A549 (cell line): ENCODE measurements at regions not wholly inside any gene's neighbourhood (a gene's known extent, or its start where the extent isn't known, plus 50 kb on each side); places are given as distances from the start of the nearest gene placed in this dataset.

Experiments used
- ATAC-seq, 2 experiments: fragments of 200-7000 bp in 1 of 2; fragments of >200 bp in 1 of 2; cut with Nextera tagmentation in 1 of 2; cut with Tn5 transposase in 1 of 2; 3 replicates each; pipeline versions ENCODE4 v1.8.0 to v1.9.1; 2018 to 2020; ENCODE audit warnings: mild to moderate bottlenecking in 1 of 2, moderate library complexity in 1 of 2
- CTCF ChIA-PET: fragments of 300-600 bp; sonication (Branson Sonifier 250); formaldehyde crosslinking; extraction: SDS; loops from one replicate; lab custom pipeline; 2021; ENCODE audit warnings: antibody characterized with exemption, inconsistent platforms; lab: Yijun Ruan, JAX
- POLR2A ChIA-PET: fragments of 350-600 bp; formaldehyde crosslinking; extraction: SDS; loops from one replicate; lab custom pipeline; 2021; ENCODE audit warnings: antibody characterized with exemption, inconsistent platforms; lab: Yijun Ruan, JAX
- DNase-seq, 2 experiments: peaks; one replicate each; pipeline versions ENCODE4 v3.0.0 to v3.0.0-alpha.2; 2011 to 2016; ENCODE audit warnings: low read depth in 1 of 2, low spot score in 1 of 2
- FAIRE-seq: peaks from 2 replicates; lab custom pipeline; 2011; peaks lifted over from hg19 to GRCh38; lab: Jason Lieb, UNC
- H3K27ac ChIP-seq, 2 experiments: fragments of >200 bp; sonication (Bioruptor Twin); formaldehyde crosslinking; 3 replicates each; pipeline ENCODE4 v1.5.1; 2016 to 2017
- H3K4me1 ChIP-seq: fragments of >200 bp; sonication (Bioruptor Twin); formaldehyde crosslinking; 3 replicates; pipeline ENCODE4 v1.6.1; 2016
- H3K4me2 ChIP-seq: fragments of >200 bp; sonication (Bioruptor Twin); formaldehyde crosslinking; 3 replicates; pipeline ENCODE4 v1.6.1; 2016
- H3K4me3 ChIP-seq: fragments of >200 bp; sonication (Bioruptor Twin); formaldehyde crosslinking; 3 replicates; pipeline ENCODE4 v1.5.1; 2016
- H3K9me3 ChIP-seq: fragments of >200 bp; sonication (Bioruptor Twin); formaldehyde crosslinking; 3 replicates; pipeline ENCODE4 v1.6.1; 2016
- BHLHE40 ChIP-seq: IDR thresholded peaks from 2 replicates; pipeline ENCODE4 v1.6.1; 2012; ENCODE audit warnings: low read depth, low read length, inconsistent platforms
- CBX2 ChIP-seq: fragments of 200-600 bp; sonication (generic); IDR thresholded peaks from 2 replicates; pipeline ENCODE4 v1.6.1; 2016; ENCODE audit warnings: low read depth, mild to moderate bottlenecking, borderline replicate concordance
- CEBPB ChIP-seq, 2 experiments: fragments of >200 bp in 1 of 2; sonication (Bioruptor Twin) in 1 of 2; formaldehyde crosslinking in 1 of 2; IDR thresholded peaks; 2 replicates each; pipeline ENCODE4 v1.6.1; 2012 to 2016
- CTCF ChIP-seq: fragments of >200 bp; sonication (Bioruptor Twin); formaldehyde crosslinking; IDR thresholded peaks from 3 replicates; pipeline ENCODE4 v1.5.1; 2016
- ELK1 ChIP-seq: fragments of 150-350 bp; IDR thresholded peaks from 2 replicates; pipeline ENCODE4 v1.6.1; 2014; ENCODE audit warnings: low read depth, mild to moderate bottlenecking, low read length
- EP300 ChIP-seq, 2 experiments: fragments of >200 bp; sonication (Bioruptor Twin); formaldehyde crosslinking; IDR thresholded peaks; 2 replicates in 1 of 2; 3 replicates in 1 of 2; pipeline ENCODE4 v1.6.1; 2016 to 2017
- ESRRA ChIP-seq: fragments of 150-350 bp; IDR thresholded peaks from 2 replicates; pipeline ENCODE4 v1.6.1; 2014; ENCODE audit warnings: mild to moderate bottlenecking, low read length, borderline replicate concordance
- FOSL2 ChIP-seq, 2 experiments: fragments of 450-650 bp in 1 of 2; fragments of >200 bp in 1 of 2; sonication (Bioruptor Twin) in 1 of 2; formaldehyde crosslinking; IDR thresholded peaks; 2 replicates each; pipeline versions ENCODE4 v1.5.0 to v1.6.1; 2016 to 2020; ENCODE audit warnings: mild to moderate bottlenecking in 1 of 2, moderate library complexity in 1 of 2
- FOXS1 ChIP-seq: fragments of 250-450 bp; sonication (Bioruptor Pico); IDR thresholded peaks from 2 replicates; pipeline ENCODE4 v1.5.0; 2020; ENCODE audit warnings: mild to moderate bottlenecking, moderate library complexity
- HDAC2 ChIP-seq: fragments of 200-600 bp; sonication (generic); IDR thresholded peaks from 2 replicates; pipeline ENCODE4 v1.6.1; 2016
- HES2 ChIP-seq: fragments of >200 bp; sonication (Bioruptor Twin); formaldehyde crosslinking; IDR thresholded peaks from 2 replicates; pipeline ENCODE4 v1.6.1; 2016
- HEYL ChIP-seq: fragments of 250-450 bp; sonication (Bioruptor Pico); IDR thresholded peaks from 2 replicates; pipeline ENCODE4 v1.8.0; 2021; ENCODE audit warnings: mild to moderate bottlenecking, moderate library complexity
- HOXA7 ChIP-seq: fragments of 250-450 bp; sonication (Bioruptor Pico); IDR thresholded peaks from 2 replicates; pipeline ENCODE4 v1.5.0; 2020; ENCODE audit warnings: mild to moderate bottlenecking, moderate library complexity
- HOXB13 ChIP-seq: fragments of 250-450 bp; sonication (Bioruptor Pico); IDR thresholded peaks from 2 replicates; pipeline ENCODE4 v1.5.0; 2020; ENCODE audit warnings: low read depth, mild to moderate bottlenecking, moderate library complexity
- JUN ChIP-seq, 2 experiments: fragments of >200 bp; sonication (Bioruptor Twin); formaldehyde crosslinking; IDR thresholded peaks; 2 replicates in 1 of 2; 3 replicates in 1 of 2; pipeline ENCODE4 v1.6.1; 2016 to 2017
- KDM1A ChIP-seq: fragments of 200-600 bp; sonication (generic); IDR thresholded peaks from 2 replicates; pipeline ENCODE4 v1.6.1; 2016; ENCODE audit warnings: low read depth, mild to moderate bottlenecking
- KDM5A ChIP-seq: fragments of 200-600 bp; sonication (generic); IDR thresholded peaks from 2 replicates; pipeline ENCODE4 v1.6.1; 2016; ENCODE audit warnings: antibody characterized with exemption, mild to moderate bottlenecking
- MYC ChIP-seq: IDR thresholded peaks from 2 replicates; pipeline ENCODE4 v1.6.1; 2012; ENCODE audit warnings: mild to moderate bottlenecking, inconsistent platforms, low read length, improper control_type of control experiment, borderline replicate concordance
- POLR2A ChIP-seq: IDR thresholded peaks from 2 replicates; pipeline ENCODE4 v1.6.1; 2012; ENCODE audit warnings: mild to moderate bottlenecking, low read length
- RAD21 ChIP-seq, 2 experiments: fragments of >200 bp in 1 of 2; sonication (Bioruptor Twin) in 1 of 2; formaldehyde crosslinking in 1 of 2; IDR thresholded peaks in 1 of 2; conservative IDR thresholded peaks in 1 of 2; 2 replicates in 1 of 2; 3 replicates in 1 of 2; pipeline ENCODE4 v1.6.1; 2012 to 2018; ENCODE audit warnings: inconsistent platforms in 1 of 2
- RARB ChIP-seq: fragments of 250-450 bp; sonication (Bioruptor Pico); IDR thresholded peaks from 2 replicates; pipeline ENCODE4 v1.8.0; 2021; ENCODE audit warnings: mild to moderate bottlenecking, moderate library complexity
- USF2 ChIP-seq: fragments of 450-650 bp; IDR thresholded peaks from 2 replicates; pipeline ENCODE4 v1.6.1; 2014; ENCODE audit warnings: antibody characterized with exemption
- ZFP36 ChIP-seq: fragments of 450-650 bp; IDR thresholded peaks from 2 replicates; pipeline ENCODE4 v1.6.1; 2014; ENCODE audit warnings: borderline replicate concordance; ENCODE audit not compliant: partially characterized antibody
- ZSCAN20 ChIP-seq: fragments of 250-450 bp; sonication (Bioruptor Pico); IDR thresholded peaks from 2 replicates; pipeline ENCODE4 v1.8.0; 2022; ENCODE audit warnings: mild to moderate bottlenecking, moderate library complexity
- WGBS: methylation state at CpG from one replicate; pipeline ENCODE4 v1.1.6; 2017; ENCODE audit errors: missing lambda C conversion rate; 5-methylcytosine and 5-hydroxymethylcytosine counted together
- TF ChIP-seq, protein P1 (sequence below): IDR thresholded peaks from 2 replicates; pipeline ENCODE4 v1.6.1; 2012; ENCODE audit warnings: low read depth, borderline replicate concordance

DNA sequence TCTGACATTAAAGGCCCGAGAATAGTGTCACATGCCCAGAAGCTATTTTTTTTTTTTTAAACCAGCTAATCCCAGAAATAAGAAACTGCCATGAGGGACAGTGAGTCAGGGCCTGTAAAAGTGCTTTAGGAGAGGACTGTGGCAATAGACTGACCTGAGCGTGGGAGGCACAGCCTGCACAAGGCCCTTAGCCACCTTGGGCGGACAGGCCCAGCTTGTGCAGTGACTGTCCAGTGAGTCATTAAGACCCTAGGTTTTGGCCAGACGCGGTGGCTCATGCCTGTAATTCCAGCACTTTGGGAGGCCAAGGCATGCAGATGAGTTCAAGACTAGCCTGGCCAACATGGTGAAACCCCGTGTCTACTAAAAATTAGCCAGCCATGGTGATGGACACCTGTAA, 343.0 kb upstream of the ZFHX3 start:
- DNase-seq (no peak), ATAC-seq (no peak), FAIRE-seq (no peak)
- TF ChIP-seq BHLHE40: no peak
- TF ChIP-seq CEBPB (IDR thresholded peaks at IDR 0.05): no peak
- no peak for TF ChIP-seq POLR2A
- no peak for TF ChIP-seq ESRRA
- no peak for TF ChIP-seq FOSL2 (IDR thresholded peaks at IDR 0.05)
- no peak for TF ChIP-seq FOSL2 (CRISPR knock-in tag; IDR thresholded peaks at IDR 0.05)
- no peak for TF ChIP-seq HDAC2
- Histone ChIP-seq H3K4me2 (no peak overlapping the region), H3K27ac (no peak overlapping the region), H3K9me3 (no peaks in the 10 kb centered on the region), H3K4me1 (no peaks in the 10 kb centered on the region), H3K4me3 (no peak overlapping the region)
- ChIA-PET CTCF (interaction anchor here (0.8 kb wide), 1 partner anchor 16 kb away, joined by 4 read pairs; no protein-coding TSS in a partner anchor), POLR2A (no interaction called here)
- WGBS: 69% methylated on average over 6 of the region's 6 CpGs

GRCh38 chr16:73390491-73390890, 342.6 kb upstream of the ZFHX3 start:
- POLR2A ChIA-PET: no interaction called here
- Histone ChIP-seq H3K4me1 (no peaks in the 10 kb centered on the region), H3K27ac (no peak overlapping the region), H3K4me3 (no peak overlapping the region), H3K9me3 (no peaks in the 10 kb centered on the region), H3K4me2 (no peak overlapping the region)
- ATAC-seq (no peak), DNase-seq (no peak), FAIRE-seq (no peak)
- CTCF ChIA-PET: no interaction called here
- 69% methylated on average over 5 of the region's 5 CpGs for WGBS
- TF ChIP-seq KDM5A: no peak
- no peak for TF ChIP-seq USF2
- no peak for TF ChIP-seq KDM1A
- TF ChIP-seq HES2: no peak
- no peak for TF ChIP-seq CTCF
- TF ChIP-seq EP300 (IDR thresholded peaks at IDR 0.05): no peak
- no peak for TF ChIP-seq ELK1
- TF ChIP-seq HOXA7 (CRISPR knock-in tag): no peak
- TF ChIP-seq, all 56 proteins: peak for 0

- no peak for TF ChIP-seq POLR2A
- TF ChIP-seq, protein P1, sequence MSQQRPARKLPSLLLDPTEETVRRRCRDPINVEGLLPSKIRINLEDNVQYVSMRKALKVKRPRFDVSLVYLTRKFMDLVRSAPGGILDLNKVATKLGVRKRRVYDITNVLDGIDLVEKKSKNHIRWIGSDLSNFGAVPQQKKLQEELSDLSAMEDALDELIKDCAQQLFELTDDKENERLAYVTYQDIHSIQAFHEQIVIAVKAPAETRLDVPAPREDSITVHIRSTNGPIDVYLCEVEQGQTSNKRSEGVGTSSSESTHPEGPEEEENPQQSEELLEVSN: no peak
- TF ChIP-seq ZSCAN20 (CRISPR knock-in tag): no peak
- TF ChIP-seq JUN (IDR thresholded peaks at IDR 0.05): no peak
- no peak for TF ChIP-seq RAD21 (conservative IDR thresholded peaks at IDR 0.05 in 1 of 2, IDR thresholded peaks at IDR 0.05 in 1 of 2)
- no peak for TF ChIP-seq CEBPB (IDR thresholded peaks at IDR 0.05)
- no peak for TF ChIP-seq HOXB13 (CRISPR knock-in tag)
- no peak for TF ChIP-seq FOXS1 (CRISPR knock-in tag)
- TF ChIP-seq HES2: no peak
- no peak for TF ChIP-seq ZFP36
- no peak for TF ChIP-seq CBX2
- TF ChIP-seq ESRRA: no peak
- no peak for TF ChIP-seq MYC
- TF ChIP-seq RARB (CRISPR knock-in tag): no peak
- TF ChIP-seq HEYL: no peak
- TF ChIP-seq, all 56 proteins: peak for 0
- ChIA-PET CTCF (no interaction called here), POLR2A (no interaction called here)
- Histone ChIP-seq H3K9me3 (no peaks in the 10 kb centered on the region), H3K27ac (no peak overlapping the region), H3K4me1 (no peaks in the 10 kb centered on the region), H3K4me2 (no peak overlapping the region), H3K4me3 (no peak overlapping the region)
- ATAC-seq: no peak
- WGBS: 57% methylated on average over 6 of the region's 6 CpGs
- no peak for FAIRE-seq
- no peak for DNase-seq
These were observed 341.2 kb upstream of the ZFHX3 start for GRCh38 chr16:73389085-73389484.
